ENCODE measurements at regions not wholly inside any gene's neighbourhood (a gene's known extent, or its start where the extent isn't known, plus 50 kb on each side); places are given as distances from the start of the nearest gene placed in this dataset.
A peak's percentile ranks its signal among the peaks of the same experiment; 100 is the strongest.
"Not testable (repeated sequence)": the region's sequence is repeated elsewhere in the genome, so short reads cannot be mapped to it uniquely, and the experiment has no call there.

GRCh38 chr11:38842991-38843390 lies 2245.0 kb upstream of the RAG2 start:
- DNase-seq: no peak

GRCh38 chr11:38839071-38839470 lies 2241.0 kb upstream of the RAG2 start:
- no peak for DNase-seq

- no peak for DNase-seq
Measured at GRCh38 chr11:38835966-38836365, 2237.9 kb upstream of the RAG2 start.

DNA sequence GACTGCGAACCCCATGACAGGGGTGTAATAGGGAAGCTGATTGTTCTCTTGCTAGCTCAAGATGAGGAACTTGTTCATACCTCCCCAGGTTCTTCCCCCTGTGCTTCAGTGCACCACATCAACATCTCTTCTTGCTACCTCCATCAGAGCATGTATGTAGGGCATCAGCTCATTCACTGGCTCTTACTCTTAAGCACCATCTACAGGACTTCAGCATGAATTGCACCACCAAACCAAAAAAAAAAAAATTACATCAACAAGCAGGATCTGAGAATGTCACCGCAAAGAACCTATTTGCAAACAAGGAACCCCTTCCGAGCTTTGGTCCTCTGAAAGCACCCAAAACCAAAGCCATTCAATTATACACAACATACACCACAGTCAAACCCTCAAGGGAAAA lies 2226.5 kb upstream of the RAG2 start:
- DNase-seq: no peak

- not testable (repeated sequence) for DNase-seq
Measured at GRCh38 chr11:38821786-38822185, 2223.8 kb upstream of the RAG2 start.

DNA sequence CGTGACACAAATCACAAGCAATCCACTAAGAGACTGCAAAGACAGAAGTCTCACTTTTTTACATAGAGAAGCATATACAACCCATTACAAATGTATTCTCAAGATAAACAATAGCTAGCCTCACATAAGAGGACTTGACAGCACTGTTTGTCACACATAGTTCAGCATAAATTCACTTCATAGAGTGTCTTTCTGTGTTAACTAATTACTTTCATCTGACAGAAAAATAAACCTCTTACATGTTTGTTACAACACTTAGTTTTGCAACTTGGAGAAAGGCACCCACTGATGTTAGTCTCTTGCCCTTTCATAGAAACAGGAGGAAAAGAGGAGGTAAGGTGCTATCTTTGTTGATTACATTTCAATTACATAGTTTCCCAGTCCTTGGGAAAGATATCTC lies 2221.9 kb upstream of the RAG2 start:
- no peak for DNase-seq

DNA sequence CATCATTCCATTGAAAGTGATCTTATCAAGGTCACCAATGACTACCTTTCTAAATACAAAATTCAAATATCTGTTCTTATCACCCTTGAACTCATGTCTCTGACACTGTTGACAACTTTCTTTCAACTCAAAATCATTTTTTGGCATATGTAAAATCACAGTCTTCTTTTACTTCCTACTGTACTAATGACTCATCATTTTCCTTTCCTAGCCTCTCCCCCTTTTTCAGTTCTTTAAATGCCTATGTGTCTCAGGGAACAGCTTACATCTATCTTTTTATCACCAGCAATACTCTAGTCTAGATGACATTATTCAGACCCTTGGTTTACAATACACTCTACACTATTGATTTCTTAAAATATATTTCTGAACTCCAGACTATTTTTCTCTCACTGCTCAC lies 2220.7 kb upstream of the RAG2 start:
- DNase-seq: no peak

DNA sequence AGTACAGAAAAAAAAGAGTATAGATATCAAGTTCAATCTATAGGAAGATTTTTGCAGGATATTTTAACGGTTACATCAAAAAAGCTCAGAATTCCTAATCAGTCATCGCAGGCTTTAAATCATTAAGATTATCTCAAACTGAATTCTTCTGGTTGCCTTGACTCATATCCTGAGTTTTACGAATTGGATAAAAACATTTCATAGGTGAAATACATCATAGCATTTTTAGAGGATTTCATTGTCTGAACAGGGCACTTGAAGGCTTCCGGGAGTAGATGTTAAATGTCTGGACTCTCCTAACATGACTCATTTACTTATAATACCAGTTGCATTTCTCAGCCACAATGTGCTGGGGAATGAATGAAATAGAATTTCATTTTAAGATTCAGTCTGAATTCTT lies 2216.6 kb upstream of the RAG2 start:
- no peak for DNase-seq

- no peak for DNase-seq
Measured at GRCh38 chr11:38809521-38809920, 2211.5 kb upstream of the RAG2 start.

- DNase-seq: no peak
Measured at GRCh38 chr11:38796281-38796680, 2198.2 kb upstream of the RAG2 start.

- DNase-seq: no peak
Measured at GRCh38 chr11:38795027-38795426, 2197.0 kb upstream of the RAG2 start.

GRCh38 chr11:38791346-38791961 lies 2193.4 kb upstream of the RAG2 start:
- peak in 1 of 2 donors; percentile 7 for DNase-seq

DNA sequence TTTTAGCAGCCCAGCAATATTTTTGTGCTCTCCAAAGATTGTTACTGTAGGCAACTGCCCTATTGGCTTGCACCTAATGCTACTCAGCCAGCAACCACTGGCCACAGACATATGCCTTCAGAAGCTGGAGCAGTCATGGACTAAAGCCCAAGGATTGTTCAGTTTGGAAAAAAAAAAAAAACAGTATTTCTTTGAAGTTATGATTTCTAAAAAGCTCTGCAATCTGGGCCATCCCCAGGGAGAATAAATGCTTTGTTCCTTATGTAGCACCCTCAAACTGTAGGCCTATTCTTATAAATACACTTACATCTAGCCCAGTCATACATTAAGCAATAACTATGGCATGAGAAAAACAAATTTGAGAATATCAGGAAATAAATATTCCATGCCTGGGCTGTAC lies 2190.5 kb upstream of the RAG2 start:
- DNase-seq: no peak

DNA sequence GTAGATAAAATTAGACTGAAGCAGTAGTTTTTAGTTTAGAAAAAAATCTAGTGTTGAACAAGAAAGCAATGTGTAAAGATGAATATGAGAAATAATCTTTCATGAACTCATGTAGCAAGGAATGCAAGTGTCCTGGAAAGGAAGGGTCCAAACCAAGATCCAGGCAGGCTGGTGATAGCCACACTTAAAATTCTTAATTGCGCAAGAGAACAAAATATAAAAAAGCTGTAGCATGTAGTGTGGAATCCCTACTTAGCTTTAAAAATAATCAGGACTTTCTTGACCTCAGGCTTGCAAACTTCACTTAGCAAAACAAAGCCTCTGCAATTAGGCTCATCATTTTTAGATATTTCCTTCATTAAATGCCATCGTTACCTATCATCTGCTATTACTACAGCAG lies 2186.1 kb upstream of the RAG2 start:
- no peak for DNase-seq

DNA sequence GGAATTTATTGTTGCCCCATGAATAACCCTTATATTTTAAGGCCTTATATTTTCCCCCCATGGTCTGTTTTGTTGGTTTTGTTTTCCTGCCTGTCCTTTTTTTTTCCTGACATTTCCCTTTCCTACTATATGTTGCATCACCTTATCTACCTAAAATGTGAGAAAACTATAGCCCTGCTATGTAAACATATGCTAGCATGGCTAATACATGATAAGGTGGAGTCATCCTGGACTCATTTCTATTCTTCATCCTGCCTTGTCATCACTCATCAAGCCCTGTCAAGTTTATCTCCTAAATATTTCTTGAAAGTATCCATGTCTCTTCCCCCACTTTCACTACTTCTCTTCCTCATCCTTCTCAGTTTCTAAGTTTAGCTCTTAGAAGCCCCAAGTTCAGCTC lies 2168.8 kb upstream of the RAG2 start:
- DNase-seq: no peak

- DNase-seq: no peak
Measured at GRCh38 chr11:38759394-38759793, 2161.4 kb upstream of the RAG2 start.

DNA sequence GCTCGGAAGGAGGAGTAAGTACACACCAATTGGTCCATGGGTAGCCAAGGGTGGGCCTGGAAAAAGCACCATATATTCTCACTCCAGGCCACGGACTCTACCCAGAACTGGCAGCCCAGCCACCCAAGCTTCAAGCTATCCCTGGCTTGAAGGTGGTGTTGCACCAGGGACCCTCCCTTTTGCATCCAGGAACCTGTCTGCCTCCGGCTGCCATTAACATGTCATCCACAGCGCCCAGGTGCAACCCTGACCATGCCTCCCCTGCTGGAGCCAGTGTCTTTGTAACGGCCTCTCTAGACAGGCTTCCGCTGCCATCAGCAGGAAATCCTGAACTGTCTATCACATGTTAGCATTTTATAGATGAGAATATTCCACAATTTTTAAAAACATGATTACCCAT lies 2158.5 kb upstream of the RAG2 start:
- DNase-seq: no peak

DNA sequence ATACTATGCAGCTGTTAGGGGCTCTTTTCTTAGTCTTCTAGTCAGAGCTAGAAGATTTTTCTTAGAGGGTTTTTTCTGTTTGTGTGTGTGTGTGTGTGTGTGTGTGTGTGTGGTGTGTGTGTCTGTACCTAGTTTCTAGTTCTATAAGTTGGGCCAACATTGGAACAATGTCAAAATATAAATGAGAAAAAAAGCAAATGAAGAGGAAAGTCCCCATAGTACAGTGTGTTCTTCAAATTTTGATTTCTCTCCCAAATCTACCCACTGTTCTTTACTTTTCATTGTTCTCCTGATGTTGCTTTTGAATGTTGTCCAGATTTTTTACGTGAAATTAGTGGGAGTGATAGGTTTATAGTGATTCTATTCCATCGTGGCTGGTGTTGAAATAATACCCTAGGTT lies 2153.4 kb upstream of the RAG2 start:
- no peak for DNase-seq

DNA sequence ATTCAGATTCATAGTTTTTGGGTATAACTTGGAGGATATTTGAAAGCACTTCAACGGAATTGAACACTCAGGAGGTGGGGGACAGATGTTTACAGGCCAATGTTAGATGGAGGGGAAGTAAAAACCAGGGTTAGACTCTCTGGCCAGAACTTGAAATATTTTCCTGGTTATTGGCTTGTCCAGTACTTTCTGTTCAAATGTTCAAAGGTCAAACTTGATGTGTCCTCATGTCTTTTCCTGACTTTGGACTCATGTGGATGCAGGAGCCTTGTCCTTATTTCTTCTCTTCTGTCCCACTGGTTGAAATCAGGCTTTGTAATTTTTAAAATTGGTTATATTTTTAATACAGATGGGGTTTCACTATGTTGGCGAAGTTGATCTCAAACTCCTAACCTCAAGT lies 2148.5 kb upstream of the RAG2 start:
- not testable (repeated sequence) for DNase-seq

- DNase-seq: no peak
Measured at GRCh38 chr11:38723361-38723760, 2125.3 kb upstream of the RAG2 start.

- no peak for DNase-seq
Measured at GRCh38 chr11:38721586-38722315, 2123.7 kb upstream of the RAG2 start.

- no peak for DNase-seq
Measured at GRCh38 chr11:38718659-38719058, 2120.6 kb upstream of the RAG2 start.

- DNase-seq: no peak
Measured at GRCh38 chr11:38718049-38718448, 2120.0 kb upstream of the RAG2 start.

GRCh38 chr11:38711110-38711509 lies 2113.1 kb upstream of the RAG2 start:
- DNase-seq: no peak

GRCh38 chr11:38710262-38710661 lies 2112.2 kb upstream of the RAG2 start:
- DNase-seq: no peak
